ENCODE measurements at regions not wholly inside any gene's neighbourhood (a gene's known extent, or its start where the extent isn't known, plus 50 kb on each side); places are given as distances from the start of the nearest gene placed in this dataset.

GRCh38 chr2:81692566-81692965, 1388.0 kb upstream of the LRRTM1 start:
- TF ChIP-seq CTCF (optimal IDR thresholded peaks at IDR 0.05 in 1 of 3, IDR thresholded peaks at IDR 0.05 in 1 of 3, conservative IDR thresholded peaks at IDR 0.05 in 1 of 3; ENCODE audit: extremely low read depth in 1 of 3, insufficient read depth in 2 of 3, low read length in 3 of 3) (no peak), EZH2 (IDR thresholded peaks at IDR 0.05; ENCODE audit: low read length) (no peak)
